EL (cell line): ENCODE measurements at regions not wholly inside any gene's neighbourhood (a gene's known extent, or its start where the extent isn't known, plus 50 kb on each side); places are given as distances from the start of the nearest gene placed in this dataset.
A peak's percentile ranks its signal among the peaks of the same experiment; 100 is the strongest.
"Not testable (repeated sequence)": the region's sequence is repeated elsewhere in the genome, so short reads cannot be mapped to it uniquely, and the experiment has no call there.

ENCODE experiments used
- DNase-seq: peaks from one replicate; pipeline ENCODE4 v3.0.0-alpha.2; 2016

DNA sequence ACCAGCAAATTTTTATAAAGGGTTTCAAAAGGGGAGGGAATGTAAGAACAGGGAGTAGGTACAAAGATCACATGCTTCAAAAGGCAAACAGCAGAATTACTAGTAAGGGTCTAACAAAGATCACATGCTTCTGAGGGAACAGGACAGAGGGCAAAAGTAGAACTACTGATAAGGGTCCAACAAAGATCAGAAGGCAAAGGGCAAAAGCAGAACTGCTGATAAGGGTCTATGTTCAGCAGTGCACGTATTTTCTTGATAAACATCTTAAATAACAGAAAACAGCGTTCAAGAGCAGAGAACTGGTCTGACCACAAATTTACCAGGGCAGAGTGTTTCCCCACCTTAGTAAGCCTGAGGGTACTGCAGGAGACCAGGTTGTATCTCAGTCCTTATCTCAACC, 469.5 kb upstream of the PIK3R1 start:
- DNase-seq, result no peak

DNA sequence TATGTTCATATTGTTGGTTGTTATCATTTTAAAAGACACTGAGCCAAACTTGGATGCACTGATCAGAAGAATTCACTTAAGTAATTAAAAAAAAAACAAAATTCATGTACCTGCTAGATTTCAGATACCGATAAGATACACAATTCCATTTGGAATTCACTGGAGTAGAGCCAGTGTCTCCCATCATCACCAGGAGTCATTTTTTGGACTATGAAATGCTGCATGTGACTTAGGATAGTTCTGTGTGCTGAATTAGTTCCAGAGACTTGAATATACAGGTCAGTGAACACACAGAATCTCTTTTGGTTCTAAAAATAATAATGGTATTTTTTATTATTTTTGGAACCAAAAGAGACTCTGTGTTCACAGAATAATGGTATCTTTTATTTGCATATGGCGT, 482.6 kb upstream of the PIK3R1 start:
- no peak for DNase-seq

DNA sequence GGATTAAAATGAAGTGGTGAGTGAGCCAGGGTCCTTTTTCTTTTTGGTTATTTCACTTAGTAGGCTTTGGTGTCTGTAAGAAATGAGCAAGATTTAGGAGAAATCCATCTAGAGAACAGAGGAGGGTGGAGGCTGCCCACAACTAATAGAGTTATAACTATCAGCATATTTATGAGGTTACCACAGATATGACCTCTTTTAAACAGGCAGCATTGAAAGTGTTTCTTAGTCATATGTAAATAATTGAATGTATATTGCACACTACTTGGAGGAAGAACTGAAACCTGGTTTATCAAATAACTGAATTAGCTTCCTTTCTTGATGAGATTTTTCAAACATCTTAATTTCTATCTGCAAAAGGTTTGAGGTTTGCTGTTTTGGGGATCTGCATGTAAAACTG, 483.1 kb upstream of the PIK3R1 start:
- no peak for DNase-seq

DNA sequence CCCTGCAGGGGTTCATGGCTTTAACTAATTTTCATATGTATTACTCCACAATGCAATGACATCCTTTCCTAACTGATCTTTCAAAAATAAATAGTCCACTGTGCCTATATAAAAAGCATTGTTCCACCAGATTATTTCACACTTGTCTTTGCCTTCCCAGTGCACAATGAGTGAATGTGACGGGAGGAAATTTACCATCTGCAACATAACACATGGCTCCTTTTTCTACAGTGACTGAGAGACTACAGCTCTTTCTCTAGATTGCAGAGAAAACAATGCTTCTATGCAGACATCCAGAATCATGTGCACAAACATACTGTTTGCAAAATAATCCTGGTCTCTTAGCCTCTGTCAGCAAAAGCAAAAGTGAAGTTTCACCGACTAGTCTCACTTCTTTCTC, 483.7 kb upstream of the PIK3R1 start:
- no peak for DNase-seq

DNA sequence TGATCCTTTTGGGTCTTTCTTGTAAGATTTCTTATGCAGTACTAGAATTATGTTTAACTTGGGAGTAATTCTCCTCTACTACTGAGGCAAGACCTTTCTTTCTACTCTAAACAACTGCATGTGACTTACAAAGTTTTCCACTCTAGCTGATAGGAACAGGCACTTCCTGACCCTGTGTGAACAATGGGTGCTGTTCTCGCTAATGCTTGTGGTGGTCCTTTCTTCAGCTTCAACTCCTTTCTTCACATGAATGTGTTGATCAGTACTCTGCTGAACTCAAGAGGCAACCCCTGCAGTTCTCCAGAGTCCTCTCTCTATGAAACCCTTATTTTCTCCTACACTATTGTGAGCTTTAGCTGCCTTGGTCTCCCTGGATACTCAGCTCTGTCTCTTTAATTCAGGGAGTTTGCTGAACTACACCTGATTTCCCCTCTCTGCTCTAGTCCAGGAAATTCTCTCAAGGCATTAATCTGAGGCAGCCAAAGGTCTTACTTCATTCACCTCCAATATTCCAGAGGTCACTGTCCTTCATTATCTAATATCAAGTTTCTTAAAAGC, 484.6 kb upstream of the PIK3R1 start:
- DNase-seq, result no peak

DNA sequence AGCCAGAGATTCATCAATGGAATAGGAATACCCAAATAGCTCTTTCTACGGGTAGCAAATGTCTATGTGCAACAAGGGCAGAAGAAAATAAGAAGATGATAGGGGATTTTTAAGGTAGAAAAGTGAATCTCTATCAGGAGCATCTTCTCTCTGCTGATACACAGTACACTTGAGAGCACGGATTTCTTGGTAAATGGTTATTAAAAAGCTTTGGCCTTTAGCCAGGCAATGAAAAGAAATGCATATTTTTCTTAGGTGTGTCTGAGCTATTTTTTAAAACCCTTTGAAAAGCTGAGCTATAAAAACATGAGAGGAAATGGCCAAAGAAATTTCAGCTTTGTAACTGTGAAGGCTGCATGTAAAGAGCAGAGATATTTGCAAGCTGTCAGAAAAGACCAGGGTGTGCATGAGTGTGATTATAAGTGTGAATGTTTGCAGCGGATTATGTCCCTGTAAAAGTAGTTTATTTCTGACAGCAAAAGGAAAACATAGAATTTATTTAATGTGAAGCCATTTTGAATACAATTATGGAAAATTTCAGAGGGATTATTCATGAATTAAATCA, 487.1 kb upstream of the PIK3R1 start:
- no peak for DNase-seq

DNA sequence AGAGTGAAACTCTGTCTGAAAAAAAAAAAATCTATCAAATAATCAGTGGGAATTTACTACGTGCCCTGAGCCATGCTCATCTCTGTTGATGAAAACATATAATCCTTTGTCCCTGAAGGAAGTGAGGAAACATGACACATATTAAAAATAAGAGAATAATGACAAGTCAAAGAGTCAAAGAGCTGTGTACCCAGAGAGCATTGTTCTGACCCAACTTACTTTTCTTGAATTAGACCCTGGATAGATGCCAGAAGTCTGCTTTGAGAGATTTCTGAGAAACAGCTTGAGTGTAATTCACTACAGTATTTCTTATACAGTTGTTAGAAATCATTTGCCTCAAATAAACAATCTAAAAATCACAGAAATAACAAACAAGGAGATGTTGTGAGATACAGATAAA, 490.0 kb upstream of the PIK3R1 start:
- DNase-seq, result no peak

DNA sequence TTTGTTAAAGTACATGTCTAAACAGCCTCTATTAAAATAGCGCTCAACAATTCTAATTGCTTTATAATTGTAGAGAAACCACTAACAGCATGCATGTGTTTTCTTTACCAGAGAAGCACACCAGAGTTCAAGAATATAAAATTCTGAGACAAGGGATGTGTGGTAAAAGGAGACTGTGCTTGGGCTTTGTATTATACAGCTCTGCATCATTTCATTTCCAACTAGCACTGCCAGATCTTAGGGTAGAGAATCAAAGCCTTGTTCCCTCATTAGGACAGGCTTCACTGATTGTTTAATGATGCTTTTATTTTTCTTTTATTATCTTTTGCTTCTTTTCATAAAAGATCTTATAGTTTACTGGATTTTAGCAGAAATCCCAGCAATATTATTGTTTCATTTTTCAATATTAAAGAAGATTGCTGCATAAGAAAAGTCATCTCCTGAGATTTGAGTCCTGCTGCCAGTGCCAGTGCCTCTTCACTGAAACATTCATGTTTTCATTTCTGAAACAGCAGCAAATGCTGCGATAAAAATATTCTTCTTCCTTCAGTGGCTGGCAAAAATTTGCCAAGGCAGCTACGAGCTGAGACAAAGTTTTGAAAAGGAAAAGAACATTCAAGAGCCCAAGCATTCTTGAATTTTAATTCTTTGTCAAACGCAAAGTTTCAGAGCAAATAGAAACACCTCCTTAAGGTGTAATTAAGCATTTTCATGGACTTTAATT, 491.0 kb upstream of the PIK3R1 start:
- no peak for DNase-seq

DNA sequence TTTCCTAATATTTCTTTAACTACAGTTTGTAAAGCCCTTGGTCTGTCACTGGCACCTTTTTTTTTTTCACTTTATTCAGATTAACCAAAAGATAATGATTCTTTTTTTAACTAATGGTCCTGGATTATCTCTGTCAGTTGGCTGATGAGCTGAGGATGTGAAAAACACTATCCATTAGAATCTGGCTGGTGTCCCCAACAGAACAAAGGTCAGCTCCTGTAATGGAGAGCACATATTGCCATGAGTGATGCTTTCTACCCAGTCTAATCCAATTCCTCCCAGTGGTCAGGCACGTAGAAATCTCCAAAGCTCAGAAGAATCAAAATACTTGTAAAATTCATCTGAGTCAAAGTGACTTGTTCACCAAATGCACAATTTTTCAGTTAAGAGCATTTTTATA, 491.7 kb upstream of the PIK3R1 start:
- no peak for DNase-seq

DNA sequence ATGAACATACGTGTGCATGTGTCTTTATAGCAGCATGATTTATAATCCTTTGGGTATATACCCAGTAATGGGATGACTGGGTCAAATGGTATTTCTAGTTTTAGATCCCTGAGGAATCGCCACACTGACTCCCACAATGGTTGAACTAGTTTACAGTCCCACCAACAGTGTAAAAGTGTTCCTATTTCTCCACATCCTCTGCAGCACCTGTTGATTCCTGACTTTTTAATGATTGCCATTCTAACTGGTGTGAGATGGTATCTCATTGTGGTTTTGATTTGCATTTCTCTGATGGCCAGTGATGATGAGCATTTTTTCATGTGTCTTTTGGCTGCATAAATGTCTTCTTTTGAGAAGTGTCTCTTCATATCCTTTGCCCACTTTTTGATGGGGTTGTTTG, 493.0 kb upstream of the PIK3R1 start:
- DNase-seq, result not testable (repeated sequence)

DNA sequence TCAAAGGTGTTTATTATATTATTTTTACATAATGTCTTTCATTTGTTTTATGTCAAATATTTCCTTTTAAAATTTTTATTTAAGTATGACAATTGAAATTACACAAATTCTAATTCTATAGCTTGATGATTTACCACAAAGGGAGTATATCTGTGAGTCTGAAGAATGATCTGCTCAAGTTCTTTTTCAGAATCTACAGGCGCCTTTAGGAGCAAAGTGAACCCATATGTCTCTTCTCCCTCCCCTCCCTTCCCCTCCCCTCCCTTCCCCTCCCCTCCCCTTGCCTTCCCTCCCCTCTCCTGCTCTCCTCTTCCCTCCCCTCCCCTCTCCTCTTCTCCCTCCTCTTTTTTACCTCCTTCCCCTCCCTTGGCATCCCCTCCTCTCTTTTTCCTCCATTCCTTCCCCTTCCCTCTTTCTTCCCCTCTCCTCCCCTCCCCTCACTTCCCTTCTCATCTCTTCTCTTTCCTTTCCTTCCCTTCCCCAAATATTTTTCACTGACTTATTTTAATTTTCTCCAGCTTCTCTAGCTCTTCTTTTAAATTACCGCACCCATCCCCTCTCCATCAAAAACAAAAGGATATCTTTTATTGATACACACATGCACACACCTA, 495.3 kb upstream of the PIK3R1 start:
- DNase-seq, result no peak

DNA sequence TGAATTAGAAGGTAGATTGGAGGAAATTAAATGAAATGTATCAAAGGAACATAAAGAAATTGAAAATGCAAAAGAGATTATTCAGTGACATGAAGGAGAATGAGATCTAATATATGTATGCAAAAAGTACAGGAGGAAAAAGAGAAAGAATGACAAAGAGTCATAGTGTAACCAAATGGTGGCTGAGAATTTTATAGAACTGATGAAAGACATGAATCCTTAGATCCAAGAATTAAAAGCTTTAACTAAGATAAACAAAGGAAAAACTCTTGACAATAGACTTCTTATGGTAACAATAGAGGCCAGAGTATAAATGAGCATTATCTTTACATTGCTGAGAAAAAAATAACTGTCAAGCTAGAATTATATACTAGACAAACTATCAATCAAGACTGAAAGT, 505.4 kb upstream of the CD180 start:
- no peak for DNase-seq

DNA sequence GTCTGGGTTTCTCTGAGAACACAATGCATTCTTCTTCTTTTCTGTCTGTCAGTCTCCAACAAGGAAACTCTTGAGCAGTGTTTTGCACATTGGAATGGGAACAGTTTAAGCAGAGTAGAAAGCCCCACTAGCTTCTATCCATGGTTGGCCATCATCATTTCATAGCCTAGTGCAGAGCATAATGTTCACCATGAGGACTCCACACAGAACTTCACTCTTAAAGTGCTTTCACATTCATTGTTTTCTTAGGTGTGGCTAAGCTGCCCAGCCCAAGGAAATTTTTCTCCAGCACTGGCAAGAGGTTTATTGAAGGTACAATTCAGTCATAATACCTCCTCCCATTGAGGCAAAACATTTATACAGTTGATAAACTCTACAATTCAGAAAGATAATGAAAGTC, 503.0 kb upstream of the CD180 start:
- no peak for DNase-seq

DNA sequence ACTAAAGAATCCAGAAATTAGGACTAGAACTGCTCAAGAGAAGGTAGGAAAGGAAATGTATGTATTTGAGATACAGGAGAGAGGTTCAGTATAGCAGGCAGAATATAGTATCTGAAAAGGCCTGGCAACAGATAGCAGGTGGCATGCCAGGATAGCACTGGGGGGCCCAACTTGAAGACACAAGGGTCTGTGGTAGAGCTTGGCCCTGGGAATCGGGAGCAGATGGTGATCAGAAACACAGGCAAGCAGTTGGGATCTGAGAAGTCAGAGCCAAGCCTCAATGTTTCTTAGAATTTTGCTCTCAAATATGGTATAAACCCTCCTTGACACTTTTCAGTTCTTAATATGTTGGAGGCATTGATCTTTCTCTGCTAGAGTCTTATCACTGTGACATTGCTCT, 499.8 kb upstream of the CD180 start:
- DNase-seq, result no peak

DNA sequence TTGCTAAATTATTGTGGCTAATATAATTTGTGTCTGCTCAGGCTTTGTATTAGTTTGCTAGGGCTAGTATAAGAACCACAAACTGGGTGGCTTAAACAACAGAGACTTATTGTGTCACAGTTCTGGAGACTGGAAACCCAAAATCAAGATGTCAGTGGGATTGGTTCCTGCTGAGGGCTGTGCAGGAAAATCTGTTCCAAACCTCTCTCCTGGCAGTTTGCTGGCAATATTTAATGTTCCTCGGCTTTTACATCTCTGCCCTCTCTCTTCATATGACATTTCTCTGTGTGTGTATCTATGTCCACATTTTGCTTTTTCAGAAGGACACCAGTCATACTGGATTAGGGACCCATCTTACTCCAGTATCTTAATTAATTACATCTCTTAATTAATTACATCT, 498.8 kb upstream of the CD180 start:
- no peak for DNase-seq

DNA sequence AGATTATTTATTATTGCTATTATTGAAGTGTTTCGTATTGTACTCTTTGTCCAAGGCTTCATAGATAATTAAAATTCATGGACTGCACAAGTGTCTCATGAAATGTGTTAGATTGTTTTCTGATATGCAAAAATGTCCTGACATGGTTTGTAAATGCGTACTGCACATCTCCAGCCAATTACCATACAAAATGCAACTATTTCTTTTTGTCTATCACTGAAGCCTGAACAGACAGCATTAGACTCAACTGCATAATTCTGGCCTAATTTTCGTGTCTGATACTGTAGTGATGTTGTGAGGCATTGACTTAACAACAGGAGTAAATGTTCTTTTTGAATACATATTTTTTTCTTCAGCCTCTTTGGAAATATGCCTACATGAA, 498.2 kb upstream of the CD180 start:
- DNase-seq, result no peak

DNA sequence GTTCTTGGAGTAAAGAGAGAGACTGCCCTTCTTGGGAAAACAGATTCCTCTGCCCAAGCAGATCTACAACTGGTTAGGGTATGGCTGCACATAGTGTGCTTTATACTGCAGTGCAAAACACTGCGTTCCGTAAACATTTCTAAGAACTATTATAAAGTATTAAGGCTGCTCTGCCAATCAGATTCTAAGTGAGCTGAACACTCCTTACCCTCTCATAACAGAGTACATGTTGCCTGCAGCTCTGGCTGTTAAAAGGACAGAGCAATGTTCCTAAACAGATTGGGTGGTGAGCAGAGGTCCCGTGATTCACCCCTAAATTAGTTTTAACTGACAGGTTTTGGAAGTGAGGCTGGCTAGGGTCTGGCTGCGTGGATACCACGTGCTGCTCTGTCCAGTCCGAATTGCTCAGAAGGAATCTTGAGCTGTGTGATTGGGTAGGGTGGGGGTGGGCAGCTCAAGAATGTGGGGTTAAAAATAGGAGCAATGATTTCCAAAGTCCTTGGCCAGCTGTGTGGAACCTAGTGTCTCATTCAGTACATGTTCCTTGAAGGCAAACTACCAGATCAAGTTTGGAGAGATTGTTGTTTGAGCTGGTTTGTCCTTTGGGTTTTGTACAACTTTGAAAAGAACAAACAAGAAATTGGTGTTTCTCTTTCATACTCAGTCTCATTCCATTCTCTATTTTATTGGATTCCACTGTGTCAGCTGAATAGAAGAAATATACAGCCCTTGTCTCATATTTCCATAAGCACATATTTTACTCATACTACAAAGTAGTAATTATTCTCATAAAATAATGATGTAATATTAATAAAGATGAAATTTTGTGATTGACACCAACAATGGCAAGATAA, 497.6 kb upstream of the CD180 start:
- peak; percentile 37 for DNase-seq

DNA sequence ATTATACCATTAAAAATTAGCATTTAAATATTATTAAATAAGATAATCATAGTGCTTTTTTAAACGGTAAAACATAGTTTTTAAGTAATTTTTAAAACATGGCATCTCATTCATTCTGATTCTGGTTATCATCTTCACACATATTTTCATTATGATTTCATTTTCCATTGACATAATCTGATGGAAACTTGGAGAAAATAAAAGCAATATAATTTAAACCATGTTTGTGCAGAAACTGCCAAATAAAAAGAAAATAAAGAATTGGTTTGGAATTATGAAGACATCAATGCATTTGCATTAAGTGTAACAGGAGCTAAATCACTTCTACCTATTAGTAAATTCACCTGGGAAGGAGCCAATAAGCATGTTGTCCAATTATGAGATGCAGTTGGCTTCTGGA, 490.1 kb upstream of the CD180 start:
- no peak for DNase-seq

DNA sequence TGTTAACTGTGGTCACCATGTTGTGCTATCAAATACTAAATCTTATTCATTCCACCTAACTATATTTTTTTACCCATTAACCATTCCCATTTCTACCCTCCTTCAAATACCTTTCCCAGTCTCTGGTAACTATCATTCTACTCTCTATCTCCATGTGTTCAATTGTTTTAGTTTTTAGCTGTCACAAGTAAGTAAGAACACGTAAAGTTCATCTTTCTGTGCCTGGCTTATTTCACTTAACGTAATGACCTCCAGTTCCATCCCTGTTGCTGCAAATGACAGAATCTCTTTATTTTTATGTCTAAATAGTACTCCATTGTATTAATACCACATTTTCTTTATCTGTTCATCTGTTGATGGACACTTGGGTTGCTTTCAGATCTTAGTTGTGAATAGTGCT, 485.1 kb upstream of the CD180 start:
- no peak for DNase-seq

DNA sequence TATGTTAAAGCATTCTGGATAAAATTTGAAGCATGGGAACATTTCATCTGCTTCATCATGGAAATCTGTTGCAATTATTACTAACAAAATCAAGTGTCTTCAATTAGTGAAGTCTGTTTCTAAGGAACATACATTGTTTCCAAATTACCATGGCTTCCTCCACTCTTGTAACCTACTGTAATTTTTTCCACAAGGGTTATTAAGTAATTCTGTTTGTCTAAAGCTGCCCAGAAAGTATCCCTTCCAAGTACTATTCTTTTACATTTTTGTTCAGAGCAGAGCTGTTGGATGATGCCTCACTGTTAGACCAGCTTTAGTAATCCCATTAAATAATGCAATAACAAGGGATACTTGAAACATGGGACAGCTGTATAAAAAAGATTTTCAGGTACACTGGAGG, 483.5 kb upstream of the CD180 start:
- DNase-seq, result no peak

DNA sequence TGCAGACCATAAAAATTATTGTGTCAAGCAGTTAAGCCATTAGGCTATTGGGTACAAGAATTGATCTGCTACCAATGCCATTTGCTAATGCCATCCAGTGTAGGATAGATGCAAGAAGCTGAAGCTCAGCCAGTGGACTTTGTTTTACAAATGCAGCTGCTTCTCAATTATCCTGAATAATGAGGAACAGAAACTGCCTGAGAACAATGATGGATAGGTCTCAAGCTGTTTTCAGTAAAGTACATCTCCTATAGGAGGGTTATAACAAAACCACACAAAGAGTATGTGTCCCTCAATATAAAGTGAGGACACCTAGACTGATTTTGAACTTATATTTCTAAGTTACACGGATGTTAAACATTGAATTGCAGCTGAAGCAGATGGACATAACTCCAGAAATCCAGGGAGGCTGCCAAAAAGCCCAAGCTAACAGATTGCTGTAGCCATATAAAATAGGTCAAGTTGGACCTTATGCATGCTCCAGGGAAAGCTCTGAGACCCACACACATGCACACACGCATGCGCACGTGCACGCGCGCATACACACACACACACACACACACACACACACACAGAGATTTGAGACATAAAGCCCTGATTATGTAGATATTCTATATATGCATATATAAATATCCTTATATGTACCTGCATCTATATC, 482.7 kb upstream of the CD180 start:
- DNase-seq, result no peak

DNA sequence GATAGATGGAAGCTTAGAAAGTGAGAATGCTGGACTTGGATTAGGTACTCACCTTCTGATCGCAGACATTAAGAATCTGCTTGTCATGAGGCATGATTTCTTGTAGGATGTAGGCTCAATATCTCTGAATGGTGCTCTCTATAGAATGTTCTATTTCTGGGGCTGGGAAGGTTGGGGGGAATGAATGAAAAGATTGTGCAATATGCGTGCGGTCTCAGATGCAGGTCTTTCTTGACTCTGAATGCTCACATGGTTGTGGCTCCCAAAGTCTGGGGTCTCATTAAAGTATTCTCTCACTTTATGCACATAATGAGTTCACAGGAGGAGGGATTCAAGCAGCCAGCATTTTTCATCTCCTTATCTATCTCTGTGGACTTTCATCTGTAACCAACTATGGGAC, 482.0 kb upstream of the CD180 start:
- DNase-seq, result no peak

DNA sequence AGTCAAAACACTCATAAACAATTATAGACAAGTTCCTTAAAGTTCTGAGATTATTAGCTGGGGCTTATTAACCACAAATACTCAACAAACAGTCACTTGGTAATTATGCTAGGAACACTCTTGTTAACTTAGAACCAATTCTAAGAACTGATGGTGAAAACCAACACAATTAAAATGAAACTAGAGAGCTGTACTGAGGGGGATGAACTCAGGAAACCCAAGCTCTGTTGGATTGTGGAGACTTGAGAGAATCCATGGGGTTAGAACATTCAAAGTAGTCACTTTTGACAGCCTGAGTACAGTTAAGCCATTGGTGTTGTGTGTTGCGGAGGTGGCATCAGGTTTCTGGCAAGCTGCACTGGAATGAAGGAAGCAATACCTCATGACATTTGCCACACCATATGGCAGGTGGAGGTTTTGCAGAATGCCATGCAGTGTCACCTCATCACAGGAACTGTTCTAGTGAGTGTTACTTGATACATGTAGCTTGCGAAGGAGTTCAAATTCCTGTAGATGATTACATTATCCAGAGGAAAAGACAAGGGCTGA, 480.9 kb upstream of the CD180 start:
- no peak for DNase-seq
